Gastroesophageal sphincter (tissue), 4 donors: ENCODE measurements at regions not wholly inside any gene's neighbourhood (a gene's known extent, or its start where the extent isn't known, plus 50 kb on each side); places are given as distances from the start of the nearest gene placed in this dataset.

Source experiments
- ATAC-seq: fragments of 150-250 bp; one replicate; pipeline ENCODE4 v1.9.1; 2016; ENCODE audit warnings: mild to moderate bottlenecking, moderate library complexity
- H3K27ac ChIP-seq, 4 donors: fragments of 200-600 bp; sonication (generic) in 3 of 4; 1 replicate in 3 of 4; 2 replicates in 1 of 4; pipeline ENCODE4 v1.5.1; 2016 to 2019
- H3K27me3 ChIP-seq: fragments of 200-600 bp; sonication (generic); one replicate; pipeline ENCODE4 v1.5.1; 2019
- H3K36me3 ChIP-seq, 2 donors: fragments of 200-600 bp; sonication (generic); one replicate each; pipeline ENCODE4 v1.5.1; 2019; ENCODE audit warnings: control low read depth in 1 of 2
- H3K4me1 ChIP-seq, 3 donors: fragments of 200-600 bp; sonication (generic); 1 replicate in 2 of 3; 2 replicates in 1 of 3; pipeline ENCODE4 v1.5.1; 2016 to 2019; ENCODE audit warnings: control low read depth in 2 of 3
- H3K4me3 ChIP-seq, 2 donors: fragments of 200-600 bp; sonication (generic); one replicate each; pipeline ENCODE4 v1.5.1; 2019; ENCODE audit warnings: mild to moderate bottlenecking in 1 of 2, moderate library complexity in 1 of 2
- H3K9me3 ChIP-seq, 3 donors: fragments of 200-600 bp; sonication (generic); one replicate each; pipeline ENCODE4 v1.5.1; 2017 to 2019; ENCODE audit warnings: control low read depth in 2 of 3
- EP300 ChIP-seq: sonication (generic); formaldehyde crosslinking; IDR thresholded peaks from one replicate; pipeline ENCODE4 v1.6.1; 2017; ENCODE audit warnings: antibody characterized with exemption, mild to moderate bottlenecking
- POLR2A ChIP-seq, 2 donors: fragments of 450-650 bp; IDR thresholded peaks; one replicate each; pipeline ENCODE4 v1.6.1; 2017; ENCODE audit warnings: antibody characterized with exemption in 2 of 2, mild to moderate bottlenecking in 2 of 2, moderate library complexity in 1 of 2
- POLR2AphosphoS5 ChIP-seq: sonication (generic); formaldehyde crosslinking; IDR thresholded peaks from one replicate; pipeline ENCODE4 v1.6.1; 2017; ENCODE audit warnings: antibody characterized with exemption
- WGBS, 2 donors: methylation state at CpG; one replicate each; pipeline ENCODE4 v1.1.5; 2018; ENCODE audit warnings: low coverage in 1 of 2; 5-methylcytosine and 5-hydroxymethylcytosine counted together
- TF ChIP-seq, protein P1 (sequence below), 4 experiments: fragments of 200-600 bp in 2 of 4; fragments of 450-650 bp in 2 of 4; sonication (generic) in 1 of 4; IDR thresholded peaks; one replicate each; pipeline ENCODE4 v1.5.1; 2017 to 2019; ENCODE audit warnings: antibody characterized with exemption in 4 of 4, mild to moderate bottlenecking in 2 of 4, moderate library complexity in 2 of 4

- TF ChIP-seq, protein P1, sequence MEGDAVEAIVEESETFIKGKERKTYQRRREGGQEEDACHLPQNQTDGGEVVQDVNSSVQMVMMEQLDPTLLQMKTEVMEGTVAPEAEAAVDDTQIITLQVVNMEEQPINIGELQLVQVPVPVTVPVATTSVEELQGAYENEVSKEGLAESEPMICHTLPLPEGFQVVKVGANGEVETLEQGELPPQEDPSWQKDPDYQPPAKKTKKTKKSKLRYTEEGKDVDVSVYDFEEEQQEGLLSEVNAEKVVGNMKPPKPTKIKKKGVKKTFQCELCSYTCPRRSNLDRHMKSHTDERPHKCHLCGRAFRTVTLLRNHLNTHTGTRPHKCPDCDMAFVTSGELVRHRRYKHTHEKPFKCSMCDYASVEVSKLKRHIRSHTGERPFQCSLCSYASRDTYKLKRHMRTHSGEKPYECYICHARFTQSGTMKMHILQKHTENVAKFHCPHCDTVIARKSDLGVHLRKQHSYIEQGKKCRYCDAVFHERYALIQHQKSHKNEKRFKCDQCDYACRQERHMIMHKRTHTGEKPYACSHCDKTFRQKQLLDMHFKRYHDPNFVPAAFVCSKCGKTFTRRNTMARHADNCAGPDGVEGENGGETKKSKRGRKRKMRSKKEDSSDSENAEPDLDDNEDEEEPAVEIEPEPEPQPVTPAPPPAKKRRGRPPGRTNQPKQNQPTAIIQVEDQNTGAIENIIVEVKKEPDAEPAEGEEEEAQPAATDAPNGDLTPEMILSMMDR (IDR thresholded peaks at IDR 0.05) = no peak
- TF ChIP-seq POLR2A (IDR thresholded peaks at IDR 0.05) (no peak), EP300 (no peak), POLR2AphosphoS5 (no peak)
- no peaks in the 10 kb centered on the region for H3K9me3 ChIP-seq
- ATAC-seq = no peak
- H3K4me1 ChIP-seq = peaks cover 0 to 8% (median 0%) of the 10 kb centered on the region in 3 donors
- H3K27me3 ChIP-seq = no peaks in the 10 kb centered on the region
- no peaks in the 10 kb centered on the region for H3K36me3 ChIP-seq
- no peak overlapping the region for H3K27ac ChIP-seq
- no peak overlapping the region for H3K4me3 ChIP-seq
- 51 to 58% methylated on average over 2 of the region's 2 CpGs for WGBS, 2 donors
Measured at GRCh38 chr1:80639777-80640533, 1160.8 kb upstream of the ADGRL2 start.

DNA sequence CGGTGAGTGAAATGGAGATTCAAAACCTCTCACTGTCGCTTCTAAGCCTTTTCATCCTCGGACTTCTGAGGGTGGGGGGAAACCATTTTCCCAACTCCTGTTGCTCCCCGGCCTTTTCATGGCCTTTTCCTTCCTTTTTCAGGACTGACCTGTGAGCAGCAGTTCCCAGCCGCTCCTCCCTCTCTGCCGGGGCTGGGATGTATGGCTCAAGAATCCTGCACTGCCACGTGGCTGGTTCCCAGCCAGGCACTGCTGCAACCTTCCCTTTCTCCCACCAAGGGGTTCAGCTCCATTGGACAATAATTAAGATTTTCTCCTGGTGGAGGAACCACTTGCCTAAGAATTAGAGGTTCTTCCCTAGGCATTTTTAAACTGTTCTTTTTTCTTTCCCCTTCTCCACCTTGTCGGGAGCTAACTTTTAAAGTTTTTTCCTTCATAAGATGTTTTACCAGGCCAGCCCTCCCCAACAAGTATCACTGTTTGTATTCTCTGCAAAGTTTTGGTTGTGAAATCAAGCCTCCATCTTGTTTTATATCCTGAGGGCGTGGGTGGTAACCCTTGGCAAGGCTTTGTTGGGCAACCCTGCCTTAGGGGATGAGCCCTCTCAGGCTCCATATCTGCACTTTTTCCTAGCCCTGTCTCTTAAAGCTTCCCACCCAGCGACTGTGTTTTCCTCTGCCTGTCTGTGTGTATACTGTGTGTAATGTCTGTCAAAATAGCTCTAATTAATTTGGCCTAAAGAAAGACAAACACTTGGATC lies 1166.6 kb upstream of the ADGRL2 start:
- no peaks in the 10 kb centered on the region for H3K36me3 ChIP-seq

DNA sequence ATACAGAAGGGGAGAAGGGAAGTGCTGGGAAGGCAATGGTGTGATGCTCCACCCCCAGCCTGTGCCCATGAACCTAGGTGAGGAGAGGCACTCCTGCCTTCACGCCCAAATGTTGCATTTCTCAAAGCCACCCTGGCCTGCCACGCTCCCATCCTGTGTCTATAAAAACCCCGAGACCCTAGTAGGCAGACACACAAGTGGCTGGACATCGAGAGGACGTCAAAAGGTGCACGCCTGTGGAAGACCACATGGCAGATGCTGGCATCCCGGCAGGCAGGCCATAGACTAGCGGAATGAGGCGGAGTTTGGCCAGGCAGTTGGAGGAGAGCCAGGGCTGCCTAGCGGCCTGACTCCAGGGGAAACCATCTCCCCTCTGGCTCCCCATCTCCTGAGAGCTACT lies 1168.5 kb upstream of the ADGRL2 start:
- no peak for ATAC-seq
- WGBS, 2 donors = 85 to 100% methylated on average over 3 to 6 of the region's 10 CpGs
- TF ChIP-seq POLR2A (IDR thresholded peaks at IDR 0.05) = no peak
- TF ChIP-seq POLR2AphosphoS5 = no peak
- TF ChIP-seq, protein P1 (IDR thresholded peaks at IDR 0.05) = no peak
- TF ChIP-seq EP300 = no peak
- no peaks in the 10 kb centered on the region for H3K9me3 ChIP-seq
- H3K36me3 ChIP-seq = no peaks in the 10 kb centered on the region
- no peaks in the 10 kb centered on the region for H3K27me3 ChIP-seq
- no peak overlapping the region for H3K4me3 ChIP-seq
- H3K4me1 ChIP-seq = no peaks in the 10 kb centered on the region
- H3K27ac ChIP-seq = no peak overlapping the region

More for the DNA sequence above, 1166.6 kb upstream of the ADGRL2 start:
- WGBS, 2 donors = 72 to 83% methylated on average over 6 to 9 of the region's 10 CpGs
- TF ChIP-seq EP300 (no peak), POLR2AphosphoS5 (no peak), POLR2A (IDR thresholded peaks at IDR 0.05) (no peak)
- TF ChIP-seq, protein P1 (IDR thresholded peaks at IDR 0.05) = no peak
- Histone ChIP-seq H3K4me3 (no peak overlapping the region), H3K9me3 (no peaks in the 10 kb centered on the region), H3K27ac (no peak overlapping the region), H3K4me1 (no peaks in the 10 kb centered on the region), H3K27me3 (no peaks in the 10 kb centered on the region)
- no peak for ATAC-seq

GRCh38 chr1:80629304-80629837 lies 1171.4 kb upstream of the ADGRL2 start:
- Histone ChIP-seq H3K4me3 (no peak overlapping the region), H3K4me1 (no peaks in the 10 kb centered on the region), H3K9me3 (no peaks in the 10 kb centered on the region), H3K27me3 (no peaks in the 10 kb centered on the region), H3K36me3 (no peaks in the 10 kb centered on the region), H3K27ac (no peak overlapping the region)
- no peak for ATAC-seq
- 97% methylated on average over 3 of the region's 3 CpGs; no CpG with 5 or more reads in 1 of the 2 donors for WGBS, 2 donors
- TF ChIP-seq POLR2AphosphoS5 (no peak), POLR2A (IDR thresholded peaks at IDR 0.05) (no peak), EP300 (no peak)
- TF ChIP-seq, protein P1 (IDR thresholded peaks at IDR 0.05) = no peak
